HG03457 (cell line): ENCODE measurements at regions not wholly inside any gene's neighbourhood (a gene's known extent, or its start where the extent isn't known, plus 50 kb on each side); places are given as distances from the start of the nearest gene placed in this dataset.

Experiments used
- ATAC-seq: cut with Tn5 transposase; IDR thresholded peaks from one replicate; pipeline ENCODE4 v1.9.1; 2021; ENCODE audit warnings: moderate number of reproducible peaks; ENCODE audit not compliant: unreplicated experiment

GRCh38 chr6:155970876-155971708 lies 515.5 kb upstream of the NOX3 start:
- no peak for ATAC-seq

DNA sequence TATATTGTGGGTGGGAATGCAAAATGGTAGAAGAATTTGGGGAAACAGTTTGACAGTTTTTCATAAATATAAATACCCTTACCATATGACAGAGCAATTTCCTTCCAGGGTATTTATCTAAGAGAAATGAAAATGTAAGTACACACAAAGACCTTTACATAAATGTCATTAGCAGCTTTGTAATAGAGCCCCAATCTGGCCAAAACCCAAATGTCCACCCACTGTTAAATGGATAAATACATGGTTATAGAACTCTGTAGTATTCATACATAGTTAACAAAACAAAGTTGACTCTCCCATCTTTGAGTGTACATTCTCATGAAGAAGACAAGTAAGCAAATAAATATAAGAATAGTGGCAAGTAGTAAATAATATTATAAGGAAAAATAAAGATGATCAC lies 514.8 kb upstream of the NOX3 start:
- no peak for ATAC-seq

DNA sequence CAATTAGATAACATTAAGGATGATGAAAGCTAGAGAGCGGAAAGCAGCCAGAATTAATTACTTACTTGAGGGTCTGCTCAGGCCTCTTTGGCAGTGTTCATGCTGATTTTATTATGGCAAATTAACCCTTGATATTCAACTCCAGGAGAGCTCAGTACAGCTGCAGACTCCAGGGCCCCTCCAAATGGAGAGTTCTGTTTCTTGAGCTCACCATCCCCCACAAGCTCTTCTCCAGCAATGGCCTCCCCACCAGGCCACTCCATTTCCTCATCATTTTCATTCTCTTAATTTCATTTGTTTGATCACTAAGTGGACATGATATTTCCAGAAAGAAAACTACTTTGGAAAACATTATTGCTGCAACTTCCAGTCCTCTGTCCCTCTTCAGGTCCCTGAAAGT lies 513.3 kb upstream of the NOX3 start:
- no peak for ATAC-seq

GRCh38 chr6:155967322-155967721 lies 511.7 kb upstream of the NOX3 start:
- ATAC-seq: no peak

GRCh38 chr6:155964544-155964943 lies 508.9 kb upstream of the NOX3 start:
- ATAC-seq: no peak

GRCh38 chr6:155962276-155962675 lies 506.6 kb upstream of the NOX3 start:
- no peak for ATAC-seq

- ATAC-seq: no peak
Observed at GRCh38 chr6:155959898-155960495, 504.4 kb upstream of the NOX3 start.

- no peak for ATAC-seq
Observed at GRCh38 chr6:155958550-155958949, 502.9 kb upstream of the NOX3 start.

GRCh38 chr6:155955038-155955437 lies 499.4 kb upstream of the NOX3 start:
- no peak for ATAC-seq

DNA sequence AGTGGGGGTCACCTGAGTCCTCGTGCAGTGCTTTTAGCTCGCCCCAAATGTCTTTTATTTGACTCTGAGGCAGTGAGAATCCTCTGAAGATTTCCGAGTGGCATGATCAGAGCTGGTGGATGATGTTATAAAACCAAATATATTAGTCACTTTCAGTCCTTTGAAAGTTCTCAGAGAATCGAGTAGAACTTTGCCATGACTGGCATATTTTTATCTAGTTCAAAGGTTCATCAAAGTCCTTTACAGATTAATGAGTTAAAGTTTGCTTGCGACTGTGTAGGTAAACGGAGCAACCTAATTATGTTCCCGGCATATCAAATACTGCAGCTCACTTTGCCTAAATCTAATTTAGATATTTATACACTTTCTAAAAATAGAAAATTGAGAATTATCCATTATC lies 498.5 kb upstream of the NOX3 start:
- ATAC-seq: no peak

- ATAC-seq: no peak
Observed at GRCh38 chr6:155949256-155949655, 493.6 kb upstream of the NOX3 start.

GRCh38 chr6:155946860-155947259 lies 491.2 kb upstream of the NOX3 start:
- no peak for ATAC-seq

DNA sequence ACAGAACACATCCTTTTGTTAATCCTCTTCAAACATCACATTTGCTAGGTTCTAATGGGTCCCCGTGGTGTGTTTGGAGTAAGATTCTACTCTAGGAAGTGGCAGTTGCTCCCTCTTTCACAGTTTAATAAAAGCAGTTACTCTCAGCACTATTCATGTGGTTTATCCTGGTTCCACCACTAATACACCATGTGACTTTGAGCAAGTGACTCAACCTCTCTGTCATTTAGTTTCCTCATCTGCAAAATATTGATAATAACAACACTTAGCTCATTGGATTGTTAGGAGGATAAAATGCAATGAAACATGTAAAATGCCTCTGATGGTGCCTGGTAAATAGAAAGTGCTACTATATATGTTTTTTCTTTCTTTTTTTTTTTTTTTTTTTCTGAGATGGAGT lies 488.0 kb upstream of the NOX3 start:
- no peak for ATAC-seq

DNA sequence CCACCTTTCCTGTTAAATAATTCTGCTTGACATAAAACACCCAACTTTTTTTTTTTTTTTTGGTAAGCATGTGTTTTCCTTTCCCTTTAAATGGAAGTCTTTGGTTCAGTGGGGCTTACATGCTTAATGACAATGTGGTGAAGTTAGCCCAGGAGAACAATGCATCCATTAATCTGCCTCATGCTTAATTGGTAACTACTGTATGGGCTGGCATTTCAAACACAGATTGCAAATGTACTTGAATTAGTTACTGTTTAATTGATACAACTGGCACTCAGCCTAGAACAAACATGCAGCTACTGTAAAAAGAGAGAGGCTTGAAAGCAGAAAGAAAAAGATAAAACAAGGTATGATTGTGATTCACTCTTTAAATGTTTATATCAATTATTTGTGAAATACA lies 483.6 kb upstream of the NOX3 start:
- no peak for ATAC-seq

DNA sequence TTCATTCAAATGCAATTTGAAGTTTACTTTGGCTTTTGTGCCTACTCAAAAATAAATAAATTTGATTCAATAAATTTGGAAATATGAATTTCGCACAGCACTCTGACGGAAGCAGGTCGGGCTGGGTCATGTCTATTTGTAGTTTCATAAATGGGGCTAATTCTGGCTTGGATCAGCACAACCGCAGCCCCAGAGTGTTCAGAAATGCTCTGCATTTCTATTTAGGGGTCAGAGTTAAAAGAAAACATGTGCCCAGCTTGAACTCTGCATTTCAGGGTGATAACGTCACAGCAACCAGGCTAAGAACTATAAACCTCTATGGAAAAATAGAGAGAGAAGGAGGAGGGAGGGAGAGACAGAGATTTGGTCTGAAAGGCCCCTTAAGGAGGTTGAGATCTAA lies 480.9 kb upstream of the NOX3 start:
- ATAC-seq: no peak

GRCh38 chr6:155936127-155936526 lies 480.5 kb upstream of the NOX3 start:
- ATAC-seq: no peak

GRCh38 chr6:155916846-155917624 lies 461.4 kb upstream of the NOX3 start:
- no peak for ATAC-seq

GRCh38 chr6:155915651-155916050 lies 460.0 kb upstream of the NOX3 start:
- ATAC-seq: no peak

GRCh38 chr6:155913816-155914215 lies 458.2 kb upstream of the NOX3 start:
- ATAC-seq: no peak

- no peak for ATAC-seq
Observed at GRCh38 chr6:155909710-155910109, 454.1 kb upstream of the NOX3 start.

DNA sequence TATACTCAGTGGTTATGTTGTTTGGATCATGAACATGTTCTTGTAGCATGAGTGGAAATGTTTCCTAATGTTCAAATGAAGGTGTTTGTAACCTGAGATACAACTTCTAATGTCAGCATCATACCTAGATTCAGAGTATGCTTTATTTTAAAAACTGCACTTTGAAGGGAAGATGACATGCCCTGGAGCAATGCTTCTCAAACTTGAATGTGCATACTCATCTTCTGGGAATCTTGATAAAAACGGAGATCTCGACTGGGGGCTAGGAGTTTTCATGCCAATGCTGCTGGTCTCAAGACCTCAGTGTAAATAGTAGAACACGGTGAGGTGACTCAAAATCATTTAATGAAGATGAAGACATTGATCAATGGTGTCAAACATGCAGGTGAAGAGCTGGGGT lies 440.0 kb upstream of the NOX3 start:
- no peak for ATAC-seq

DNA sequence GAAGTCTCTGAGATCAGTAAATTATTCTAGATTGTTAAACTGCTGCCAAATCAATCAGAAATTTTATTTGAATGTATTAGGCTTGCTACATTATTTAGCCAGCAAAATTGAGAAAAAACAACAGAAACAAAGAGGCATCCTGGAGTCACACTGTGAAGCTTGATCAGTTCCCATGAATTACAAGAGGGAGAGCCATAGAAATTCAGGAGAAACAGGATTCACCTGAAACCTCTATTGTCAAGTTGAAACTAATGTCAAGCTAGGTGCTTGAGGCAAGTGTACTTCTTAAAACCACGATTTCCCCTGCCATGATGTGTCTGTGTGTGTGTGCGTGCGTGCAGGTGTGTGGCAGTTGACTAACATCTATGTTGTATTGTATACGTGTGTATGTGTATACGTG lies 439.1 kb upstream of the NOX3 start:
- ATAC-seq: no peak
